GM18873 (cell line): ENCODE measurements at regions not wholly inside any gene's neighbourhood (a gene's known extent, or its start where the extent isn't known, plus 50 kb on each side); places are given as distances from the start of the nearest gene placed in this dataset.
"Not testable (repeated sequence)": the region's sequence is repeated elsewhere in the genome, so short reads cannot be mapped to it uniquely, and the experiment has no call there.

Source experiments
- ATAC-seq: cut with Tn5 transposase; IDR thresholded peaks from one replicate; pipeline ENCODE4 v1.9.1; 2021; ENCODE audit warnings: mild to moderate bottlenecking, moderate library complexity, moderate number of reproducible peaks; ENCODE audit not compliant: unreplicated experiment, low FRiP score

DNA sequence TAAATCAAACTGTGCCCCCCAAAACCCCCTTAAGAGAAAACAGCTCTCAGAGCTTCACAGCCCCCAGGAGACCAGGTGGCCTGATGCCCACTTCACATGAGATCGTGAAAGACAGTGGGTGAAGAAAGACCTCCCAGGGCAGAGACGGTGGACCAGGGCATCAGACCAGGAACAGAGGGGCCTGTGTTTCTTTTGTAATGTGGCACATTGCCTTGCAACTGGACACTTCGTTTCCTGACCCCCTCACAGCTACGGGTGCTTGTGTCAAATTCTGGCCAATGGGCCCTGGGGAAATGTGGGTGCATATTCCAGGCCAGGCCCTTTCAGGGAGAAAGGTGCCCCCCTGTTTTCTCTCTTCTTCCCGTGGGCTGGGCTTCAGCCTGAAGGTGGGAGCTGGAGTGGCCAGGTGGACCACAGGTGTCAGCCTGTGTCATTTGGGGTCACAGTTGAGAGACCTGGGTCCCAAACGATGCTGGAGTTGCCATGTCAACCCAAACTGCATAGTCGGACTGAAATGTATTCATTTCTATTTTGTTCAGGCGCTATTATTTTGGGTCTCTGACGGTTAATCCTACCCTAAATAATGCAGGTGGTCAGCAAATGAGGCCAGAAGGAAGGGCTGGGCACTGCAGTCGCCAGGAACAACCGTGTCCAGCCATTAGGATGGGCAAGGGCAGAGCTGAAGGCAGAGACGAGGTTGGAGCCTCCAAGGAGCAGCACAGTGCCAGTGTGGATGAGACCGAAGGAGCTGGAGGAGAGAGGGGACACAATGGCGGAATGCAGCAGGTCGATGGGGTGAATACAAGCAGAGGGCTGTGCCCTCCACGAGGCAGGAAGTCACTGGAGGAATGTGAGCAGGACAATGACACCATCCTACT lies 338.2 kb downstream of the EIPR1 start:
- ATAC-seq: no peak

- no peak for ATAC-seq
Observed at GRCh38 chr2:3038636-3039035, 339.0 kb downstream of the EIPR1 start.

GRCh38 chr2:3037196-3038194 lies 340.1 kb downstream of the EIPR1 start:
- ATAC-seq: no peak

DNA sequence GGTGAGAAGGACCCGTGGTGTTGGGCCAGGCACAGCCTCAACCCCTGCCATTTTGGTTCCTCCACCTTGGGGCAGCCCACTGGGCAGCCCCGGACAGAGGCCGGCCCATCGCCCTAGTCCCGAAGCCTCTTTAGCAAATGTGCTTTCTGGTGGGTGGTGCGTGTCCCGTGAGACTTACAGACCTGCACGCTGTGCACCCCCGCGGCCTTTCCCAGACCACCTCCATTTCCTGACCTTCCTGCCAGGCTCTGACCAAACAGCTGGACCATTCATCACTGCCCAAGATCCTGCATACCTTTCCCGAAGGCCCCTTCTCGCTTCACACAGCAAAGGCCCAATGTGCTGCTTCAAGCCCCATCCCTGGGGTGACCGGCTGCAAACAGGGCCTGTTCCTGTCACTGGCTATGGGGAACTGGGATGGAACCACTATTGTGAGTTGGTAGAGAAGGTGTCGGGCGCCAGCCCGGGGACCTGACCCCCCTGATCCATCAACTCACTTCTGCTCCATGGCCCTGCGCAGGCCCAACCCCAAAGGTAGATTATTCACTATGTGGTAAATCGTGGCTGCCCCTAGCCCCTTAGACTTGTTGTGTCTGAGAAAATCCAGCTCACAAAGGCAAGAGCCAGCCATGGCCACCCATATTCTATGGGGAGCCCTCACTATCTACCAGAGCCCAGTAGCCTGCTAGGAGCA lies 341.0 kb downstream of the EIPR1 start:
- no peak for ATAC-seq

GRCh38 chr2:3035385-3036050 lies 342.1 kb downstream of the EIPR1 start:
- no peak for ATAC-seq

- ATAC-seq: no peak
Observed at GRCh38 chr2:3034856-3035255, 342.8 kb downstream of the EIPR1 start.

GRCh38 chr2:3034396-3034795 lies 343.2 kb downstream of the EIPR1 start:
- ATAC-seq: no peak

DNA sequence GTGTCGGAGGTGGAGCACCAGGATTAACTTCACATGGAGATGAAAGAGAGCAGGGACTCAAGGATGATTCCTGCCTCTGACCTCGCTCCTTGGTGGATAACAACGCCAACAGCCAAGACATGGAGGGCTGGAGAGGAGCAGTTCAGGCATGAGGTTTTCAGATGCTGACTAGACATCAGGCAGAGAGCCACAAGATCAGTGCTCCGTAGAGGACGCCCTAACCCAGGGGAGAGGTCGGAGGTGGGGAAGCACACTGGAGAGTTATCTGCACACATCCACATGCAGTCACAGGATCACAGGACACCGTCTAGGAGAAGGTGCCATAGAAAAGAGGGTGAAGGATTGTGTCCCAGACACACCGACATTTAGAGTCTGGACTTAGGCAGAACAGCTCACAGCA lies 344.3 kb downstream of the EIPR1 start:
- ATAC-seq: no peak

DNA sequence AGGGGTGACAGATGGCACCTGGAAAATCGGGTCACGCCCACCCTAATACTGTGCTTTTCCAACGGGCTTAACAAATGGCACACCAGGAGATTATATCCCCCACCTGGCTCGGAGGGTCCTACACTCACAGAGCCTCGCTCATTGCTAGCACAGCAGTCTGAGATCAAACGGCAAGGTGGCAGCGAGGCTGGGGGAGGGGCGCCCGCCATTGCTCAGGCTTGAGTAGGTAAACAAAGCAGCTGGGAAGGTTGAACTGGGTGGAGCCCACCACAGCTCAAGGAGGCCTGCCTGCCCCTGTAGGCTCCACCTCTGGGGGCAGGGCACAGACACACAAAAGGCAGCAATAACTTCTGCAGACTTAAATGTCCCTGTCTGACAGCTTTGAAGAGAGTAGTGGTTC lies 346.8 kb downstream of the EIPR1 start:
- ATAC-seq: not testable (repeated sequence)

GRCh38 chr2:3025984-3026383 lies 351.6 kb downstream of the EIPR1 start:
- no peak for ATAC-seq

DNA sequence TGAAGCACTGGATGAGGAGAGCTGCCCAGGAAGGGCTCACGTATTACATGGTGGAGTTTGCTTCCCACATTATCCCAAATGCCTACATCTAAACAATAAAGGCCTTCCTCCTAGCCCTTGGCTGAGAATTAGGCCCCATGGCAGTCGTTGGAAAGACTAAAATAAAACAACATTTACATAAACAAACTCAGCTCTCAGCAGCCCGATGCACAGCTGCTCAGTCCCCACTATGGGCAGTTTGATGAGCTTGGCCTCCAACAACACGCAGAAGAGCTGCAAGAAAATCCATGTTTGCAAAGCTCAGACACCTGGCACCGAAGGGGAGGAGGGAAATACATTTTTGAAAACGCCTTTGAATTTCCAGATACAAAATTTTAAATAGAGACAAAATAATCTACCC lies 352.4 kb downstream of the EIPR1 start:
- no peak for ATAC-seq

- no peak for ATAC-seq
Observed at GRCh38 chr2:3024401-3024935, 353.1 kb downstream of the EIPR1 start.

- ATAC-seq: no peak
Observed at GRCh38 chr2:3023531-3023930, 354.1 kb downstream of the EIPR1 start.

DNA sequence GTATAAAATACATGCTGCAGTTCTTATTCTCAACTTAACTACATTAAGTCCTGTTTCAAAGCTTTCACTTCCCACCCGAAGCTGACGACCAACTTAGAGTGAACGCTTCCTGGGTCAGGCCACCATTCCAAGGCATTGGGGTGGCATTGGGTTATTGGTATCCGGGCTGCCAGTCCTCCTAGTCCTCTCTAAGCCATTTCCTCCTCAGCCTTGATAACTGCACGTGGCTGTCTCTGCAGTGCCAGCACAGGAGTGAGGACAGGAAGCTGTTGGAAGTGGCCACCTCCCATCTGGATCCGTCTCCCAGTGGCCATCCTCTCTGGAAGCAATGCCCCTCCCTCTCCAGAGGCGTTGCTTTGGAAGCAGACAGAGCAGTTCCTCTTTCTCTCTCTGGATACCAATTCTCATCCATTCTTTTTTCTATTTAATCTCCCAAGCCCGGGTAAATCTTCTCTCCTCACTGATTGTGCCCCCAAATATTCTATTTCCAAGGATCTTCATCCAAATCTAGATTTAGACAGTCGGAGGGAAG lies 354.7 kb downstream of the EIPR1 start:
- no peak for ATAC-seq

DNA sequence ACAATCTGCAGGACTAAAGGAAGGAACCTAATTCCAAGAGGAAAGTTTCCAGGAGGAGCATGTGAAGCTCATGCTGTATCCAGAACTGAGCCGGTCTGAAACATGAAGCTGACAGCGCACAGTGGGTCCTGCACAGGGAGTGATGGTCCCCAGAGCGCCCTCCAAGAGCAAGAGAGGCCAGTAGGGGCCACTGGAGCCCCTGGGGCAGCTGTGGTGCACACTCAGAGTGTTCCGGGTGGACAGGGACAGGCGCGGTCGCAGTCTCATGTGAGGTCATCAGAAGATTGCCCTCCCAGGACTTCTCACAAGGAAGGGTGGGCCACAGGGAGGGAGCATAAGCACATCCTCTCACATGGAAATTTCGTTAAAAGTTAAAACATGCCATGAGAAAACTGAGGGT lies 355.9 kb downstream of the EIPR1 start:
- no peak for ATAC-seq

DNA sequence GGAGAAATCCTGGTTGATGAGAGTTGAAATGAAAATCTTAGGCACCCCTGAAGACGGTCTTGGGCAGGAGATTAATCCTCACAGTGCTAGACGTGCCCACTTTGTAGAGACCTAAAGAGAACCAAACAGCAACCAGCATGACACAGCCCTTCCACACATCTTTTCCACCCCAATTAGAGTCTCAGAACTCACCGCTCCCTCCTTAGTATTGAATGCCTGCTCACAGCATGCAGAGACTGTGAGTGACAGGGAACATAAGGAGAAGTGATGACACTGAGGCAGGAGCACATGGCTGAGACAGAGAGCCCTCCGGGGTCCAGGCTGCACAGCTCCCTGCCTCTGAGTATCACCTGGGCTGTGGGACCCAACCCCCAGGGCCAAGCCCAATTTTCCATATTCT lies 367.6 kb downstream of the EIPR1 start:
- no peak for ATAC-seq

DNA sequence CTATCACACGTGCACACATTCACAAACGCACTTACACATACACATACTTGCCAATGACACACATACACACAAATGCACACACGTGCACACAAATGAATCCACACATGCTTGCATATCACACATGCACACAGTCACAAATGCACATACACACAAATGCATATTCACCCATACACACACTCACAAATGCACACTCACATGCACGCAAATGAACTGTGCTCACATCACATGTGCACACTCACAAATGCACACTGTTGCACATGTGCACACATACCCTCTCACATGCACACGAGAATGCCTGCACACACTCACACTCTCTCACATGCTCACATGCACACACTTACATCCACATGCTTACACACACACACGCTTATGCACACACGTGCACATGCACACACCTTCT lies 368.1 kb downstream of the EIPR1 start:
- no peak for ATAC-seq

- no peak for ATAC-seq
Observed at GRCh38 chr2:3009005-3009404, 368.6 kb downstream of the EIPR1 start.

GRCh38 chr2:3008561-3008960 lies 369.1 kb downstream of the EIPR1 start:
- no peak for ATAC-seq

DNA sequence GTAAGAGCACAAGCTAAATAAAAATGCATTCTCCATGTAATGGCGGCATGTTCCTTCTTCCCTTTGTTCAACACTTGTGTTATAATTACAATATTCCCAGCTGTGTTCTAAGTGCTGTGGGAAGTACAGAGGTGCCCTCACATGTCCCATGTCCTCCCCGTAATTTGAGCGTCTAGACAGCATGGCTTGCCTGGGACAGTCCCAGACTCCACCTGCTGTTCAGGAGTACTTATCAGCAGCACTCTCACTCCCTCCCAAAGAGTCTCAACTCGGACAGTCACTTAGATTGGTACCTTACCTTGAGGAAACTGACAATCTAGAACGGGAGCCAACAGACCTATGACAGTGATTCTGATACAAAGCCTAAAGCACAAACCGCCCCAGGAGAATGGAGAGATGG lies 370.5 kb downstream of the EIPR1 start:
- ATAC-seq: no peak
